Rectal smooth muscle tissue (tissue), 1 donor: ENCODE measurements at regions not wholly inside any gene's neighbourhood (a gene's known extent, or its start where the extent isn't known, plus 50 kb on each side); places are given as distances from the start of the nearest gene placed in this dataset.

ENCODE experiments used
- H3K27ac ChIP-seq: one replicate; pipeline ENCODE4 v1.7.0; 2013; ENCODE audit warnings: low read depth, low read length, inconsistent platforms
- H3K27me3 ChIP-seq: one replicate; pipeline ENCODE4 v1.7.0; 2013; ENCODE audit warnings: low read length; ENCODE audit not compliant: control insufficient read depth, insufficient read depth
- H3K36me3 ChIP-seq: one replicate; pipeline ENCODE4 v1.7.0; 2013; ENCODE audit warnings: low read length; ENCODE audit not compliant: control insufficient read depth, insufficient read depth
- H3K4me1 ChIP-seq: one replicate; pipeline ENCODE4 v1.7.0; 2013; ENCODE audit warnings: low read length; ENCODE audit not compliant: control insufficient read depth, insufficient read depth
- H3K4me3 ChIP-seq: one replicate; pipeline ENCODE4 v1.7.0; 2013; ENCODE audit warnings: low read length
- H3K9ac ChIP-seq: one replicate; pipeline ENCODE4 v1.7.0; 2013; ENCODE audit warnings: low read length

- no peak overlapping the region for H3K27ac ChIP-seq
- H3K27me3 ChIP-seq = no peaks in the 10 kb centered on the region
- H3K36me3 ChIP-seq = no peaks in the 10 kb centered on the region
- H3K4me1 ChIP-seq = no peaks in the 10 kb centered on the region
- no peak overlapping the region for H3K4me3 ChIP-seq
- H3K9ac ChIP-seq = no peak overlapping the region
These were observed 54.7 kb upstream of the KLF13 start for GRCh38 chr15:31271711-31272557.

- Histone ChIP-seq H3K9ac (no peak overlapping the region), H3K4me1 (no peaks in the 10 kb centered on the region)
These were observed 53.9 kb upstream of the KLF13 start for GRCh38 chr15:31272558-31273257.

GRCh38 chr15:31273258-31273941 lies 53.2 kb upstream of the KLF13 start:
- H3K9ac ChIP-seq = no peak overlapping the region
- no peaks in the 10 kb centered on the region for H3K4me1 ChIP-seq
- H3K27me3 ChIP-seq = no peaks in the 10 kb centered on the region
- H3K27ac ChIP-seq = no peak overlapping the region
- no peak overlapping the region for H3K4me3 ChIP-seq
- no peaks in the 10 kb centered on the region for H3K36me3 ChIP-seq

More at GRCh38 chr15:31272558-31273257, 53.9 kb upstream of the KLF13 start:
- Histone ChIP-seq H3K36me3 (no peaks in the 10 kb centered on the region), H3K4me3 (no peak overlapping the region), H3K27ac (peak overlapping the region; percentile 19), H3K27me3 (no peaks in the 10 kb centered on the region)

- H3K9ac ChIP-seq = no peak overlapping the region
- H3K36me3 ChIP-seq = no peaks in the 10 kb centered on the region
- H3K27ac ChIP-seq = no peak overlapping the region
- no peaks in the 10 kb centered on the region for H3K4me1 ChIP-seq
- H3K4me3 ChIP-seq = no peak overlapping the region
- H3K27me3 ChIP-seq = no peaks in the 10 kb centered on the region
These were observed 51.9 kb upstream of the KLF13 start for GRCh38 chr15:31274496-31275330.

GRCh38 chr15:31275331-31276262 lies 51.0 kb upstream of the KLF13 start:
- no peaks in the 10 kb centered on the region for H3K27me3 ChIP-seq
- H3K36me3 ChIP-seq = no peaks in the 10 kb centered on the region
- H3K9ac ChIP-seq = no peak overlapping the region
- no peak overlapping the region for H3K4me3 ChIP-seq
- H3K4me1 ChIP-seq = no peaks in the 10 kb centered on the region
- H3K27ac ChIP-seq = no peak overlapping the region

GRCh38 chr15:31276596-31277298 lies 49.9 kb upstream of the KLF13 start:
- no peak overlapping the region for H3K9ac ChIP-seq
- no peak overlapping the region for H3K4me3 ChIP-seq
- no peaks in the 10 kb centered on the region for H3K36me3 ChIP-seq
- no peaks in the 10 kb centered on the region for H3K27me3 ChIP-seq
- no peaks in the 10 kb centered on the region for H3K4me1 ChIP-seq
- H3K27ac ChIP-seq = no peak overlapping the region
